Activated CD8-positive, alpha-beta memory T cell treated with anti-CD3 and anti-CD28 coated beads for 4 hours (primary cell): ENCODE measurements at regions not wholly inside any gene's neighbourhood (a gene's known extent, or its start where the extent isn't known, plus 50 kb on each side); places are given as distances from the start of the nearest gene placed in this dataset.
"Not testable (repeated sequence)": the region's sequence is repeated elsewhere in the genome, so short reads cannot be mapped to it uniquely, and the experiment has no call there.

Experiments used
- DNase-seq, 2 donors: peaks; one replicate each; pipeline ENCODE4 v3.0.0-alpha.2; 2020; ENCODE audit warnings: low read depth in 2 of 2

DNA sequence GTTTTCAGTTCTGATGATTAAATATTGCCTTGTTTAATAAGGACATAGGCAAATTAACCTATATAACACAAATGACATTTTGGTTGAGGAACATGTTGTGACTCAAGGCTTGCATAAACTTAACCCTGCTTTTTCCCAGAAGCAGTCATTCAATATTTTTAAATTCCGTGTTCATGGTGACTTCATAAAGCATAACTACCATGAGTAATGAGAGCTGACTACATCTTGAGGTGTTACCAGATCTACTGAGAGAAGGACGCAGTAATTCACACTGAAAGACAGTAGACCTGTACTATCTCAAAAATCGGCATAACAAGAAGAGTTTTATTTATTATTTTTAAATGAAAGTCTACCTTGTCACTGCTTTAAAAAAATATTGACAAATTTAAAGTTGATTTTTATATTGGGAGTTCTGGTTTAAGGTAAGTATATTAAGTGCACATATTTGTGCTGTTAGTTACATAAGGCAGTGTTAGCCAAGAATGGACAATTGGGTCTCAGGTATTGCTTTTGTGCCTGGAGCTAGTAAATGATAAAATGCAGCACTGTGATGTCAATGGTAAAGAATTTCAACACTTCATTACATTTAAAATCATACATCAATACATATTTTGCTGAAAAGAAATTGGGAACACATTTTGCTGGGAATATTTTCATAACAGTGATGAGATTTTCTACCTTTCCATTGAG, 1198.5 kb downstream of the FSCB start:
- no peak for DNase-seq

DNA sequence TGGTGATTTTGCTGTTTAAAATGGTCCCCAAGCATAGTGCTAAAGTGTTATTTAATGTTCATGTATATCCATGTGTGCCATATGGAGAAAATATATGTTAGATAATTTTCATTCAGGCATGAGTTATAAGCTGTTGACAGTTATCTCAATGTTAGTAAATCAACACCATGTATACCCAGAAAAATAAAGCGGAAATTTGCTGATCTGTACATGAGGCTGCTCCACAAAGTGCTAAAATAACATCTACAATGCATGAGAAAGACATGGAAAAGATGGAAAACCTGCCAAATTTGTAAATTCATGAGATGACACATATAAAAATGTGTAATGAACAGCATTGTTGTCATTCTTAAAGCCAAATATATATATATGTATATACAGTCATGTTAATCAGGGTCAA, 1199.2 kb downstream of the FSCB start:
- DNase-seq = no peak

DNA sequence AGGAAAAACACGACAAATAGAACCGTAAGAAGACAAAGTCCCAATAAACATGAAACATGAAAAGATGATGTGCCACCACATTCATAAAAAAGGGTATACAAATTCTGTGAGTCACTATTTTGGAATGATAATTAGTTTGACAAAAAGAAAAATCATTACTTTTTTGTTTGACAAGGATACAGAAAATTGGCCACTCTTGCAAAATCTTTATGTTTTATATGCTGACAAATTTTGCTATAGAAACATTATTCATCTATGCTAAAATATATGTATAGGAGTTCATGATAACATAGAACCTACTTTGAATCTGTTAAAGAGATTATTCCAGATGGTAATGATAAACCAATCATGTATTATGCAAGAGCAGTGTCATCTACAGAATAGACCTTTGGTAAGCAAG, 1201.0 kb downstream of the FSCB start:
- no peak for DNase-seq

DNA sequence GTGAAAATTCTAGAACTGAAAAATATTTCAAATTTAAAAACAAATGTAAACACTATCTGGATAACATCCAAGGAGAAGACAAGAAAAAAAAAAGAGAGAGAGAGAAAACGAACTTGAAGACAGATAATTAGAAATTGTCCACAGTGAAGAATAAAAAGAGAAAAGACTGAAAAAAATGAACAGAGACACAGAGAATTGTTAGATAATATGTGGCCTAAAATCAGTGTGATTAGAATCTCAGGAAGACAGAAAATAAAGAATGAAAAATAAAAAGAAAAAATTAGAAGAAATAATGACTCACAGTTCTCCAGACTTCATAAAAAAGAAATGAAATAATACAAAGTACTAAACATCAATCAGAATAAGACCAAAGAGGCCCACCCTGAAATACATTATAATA, 1209.3 kb downstream of the FSCB start:
- no peak for DNase-seq

DNA sequence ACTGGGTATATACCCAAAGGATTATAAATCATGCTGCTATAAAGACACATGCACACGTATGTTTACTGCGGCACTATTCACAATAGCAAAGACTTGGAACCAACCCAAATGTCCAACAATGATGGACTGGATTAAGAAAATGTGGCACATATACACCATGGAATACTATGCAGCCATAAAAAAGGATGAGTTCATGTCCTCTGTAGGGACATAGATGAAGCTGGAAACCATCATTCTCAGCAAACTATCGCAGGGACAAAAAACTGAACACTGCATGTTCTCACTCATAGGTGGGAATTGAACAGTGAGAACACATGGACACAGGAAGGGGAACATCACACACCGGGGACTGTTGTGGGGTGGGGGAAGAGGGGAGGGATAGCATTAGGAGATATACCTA, 1211.0 kb downstream of the FSCB start:
- not testable (repeated sequence) for DNase-seq

DNA sequence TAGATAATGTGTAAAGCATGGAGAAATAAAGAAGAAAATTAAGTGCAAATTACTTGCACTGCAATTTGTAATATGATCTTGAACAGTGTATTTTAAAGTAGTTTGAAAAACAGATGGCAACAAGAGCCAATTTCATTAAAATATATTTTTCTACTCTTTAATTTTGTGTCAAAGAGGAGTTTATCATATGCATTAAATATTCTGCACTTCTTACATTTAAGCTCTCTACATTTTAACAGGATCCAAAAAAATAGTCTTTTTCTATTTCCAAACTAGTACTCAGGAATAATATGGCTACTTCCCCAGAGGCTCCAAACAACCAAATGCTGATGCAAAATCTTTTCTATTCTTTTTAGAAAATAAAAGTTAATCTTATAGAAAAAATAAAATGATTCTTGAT, 1221.5 kb downstream of the FSCB start:
- DNase-seq = no peak

DNA sequence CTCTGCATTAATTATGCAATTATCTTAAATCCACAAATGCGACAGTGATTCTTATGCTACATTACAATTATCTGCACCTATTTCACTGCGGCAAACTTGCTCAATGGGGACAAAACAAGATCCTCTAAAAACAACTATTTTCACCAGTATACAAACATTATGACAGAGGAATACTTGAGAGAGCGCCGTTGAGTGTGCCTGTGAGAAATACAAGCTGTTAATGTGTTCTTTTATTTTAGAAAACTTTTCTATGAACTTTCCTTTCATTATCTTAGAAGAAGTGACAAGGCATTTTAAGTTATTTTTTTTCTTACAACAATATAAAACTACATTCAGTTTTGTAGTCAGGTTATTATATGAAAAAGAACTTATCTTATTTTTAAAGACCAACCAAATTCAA, 1247.0 kb downstream of the FSCB start:
- no peak for DNase-seq

DNA sequence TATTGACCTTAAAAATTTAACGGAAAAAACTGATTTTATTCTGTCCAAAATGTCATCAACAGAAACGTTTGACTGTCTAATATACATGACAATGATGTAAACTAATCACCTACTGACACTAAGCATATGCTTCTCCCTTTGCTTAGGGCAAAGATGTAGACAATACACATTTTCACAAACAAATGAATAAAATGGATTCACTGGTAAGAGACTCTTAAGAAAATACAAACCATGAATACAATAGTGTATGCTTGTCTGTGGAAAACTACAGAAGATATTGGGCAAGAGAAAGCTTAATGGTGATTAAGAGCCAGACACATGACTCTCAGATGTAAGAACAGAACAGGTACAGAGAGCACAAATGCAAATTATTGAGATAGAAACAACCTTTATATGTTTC, 1248.7 kb downstream of the FSCB start:
- no peak for DNase-seq

DNA sequence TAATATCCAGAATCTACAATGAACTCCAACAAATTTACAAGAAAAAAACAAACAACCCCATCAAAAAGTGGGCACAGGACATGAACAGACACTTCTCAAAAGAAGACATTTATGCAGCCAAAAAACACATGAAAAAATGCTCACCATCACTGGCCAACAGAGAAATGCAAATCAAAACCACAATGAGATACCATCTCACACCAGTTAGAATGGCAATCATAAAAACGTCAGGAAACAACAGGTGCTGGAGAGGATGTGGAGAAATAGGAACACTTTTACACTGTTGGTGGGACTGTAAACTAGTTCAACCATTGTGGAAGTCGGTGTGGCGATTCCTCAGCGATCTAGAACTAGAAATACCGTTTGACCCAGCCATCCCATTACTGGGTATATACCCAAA, 1250.1 kb downstream of the FSCB start:
- not testable (repeated sequence) for DNase-seq

DNA sequence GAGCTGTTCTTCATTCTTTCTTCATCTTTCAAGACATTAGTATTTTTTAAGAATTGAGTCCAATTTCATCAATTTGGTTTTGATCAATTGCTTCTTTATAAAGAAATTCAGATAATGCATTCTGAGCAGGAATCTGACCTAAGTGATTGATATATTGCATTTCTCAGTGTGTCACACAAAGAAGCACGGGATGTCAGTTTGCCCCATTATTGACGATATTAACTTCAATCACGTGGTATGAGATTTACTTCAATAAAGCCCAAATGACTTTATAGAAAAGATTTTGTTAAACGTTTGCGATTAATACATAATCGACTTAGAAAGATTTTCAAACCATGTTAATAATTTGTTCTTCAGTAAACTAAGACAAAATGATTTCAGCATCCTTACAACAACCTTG, 1254.2 kb downstream of the FSCB start:
- DNase-seq = no peak

DNA sequence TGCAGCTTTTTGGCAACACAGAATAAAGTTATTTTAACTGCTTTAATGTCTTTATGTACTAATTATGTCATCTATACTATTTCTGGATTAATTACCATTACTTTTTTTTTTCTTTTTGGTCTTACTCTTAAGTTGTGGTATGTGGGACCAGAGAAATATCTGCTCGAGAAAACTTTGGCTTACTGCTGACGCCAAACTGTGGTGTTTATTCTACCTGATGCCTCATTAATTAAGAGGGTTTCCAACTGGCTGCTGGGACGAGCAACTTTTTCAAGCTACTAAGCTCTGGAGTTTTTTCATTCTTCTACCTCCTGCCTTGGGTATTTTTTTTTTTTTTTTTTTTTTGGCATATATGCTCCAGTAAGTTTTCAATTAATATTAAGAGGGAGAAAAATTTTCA, 1257.5 kb downstream of the FSCB start:
- no peak for DNase-seq

DNA sequence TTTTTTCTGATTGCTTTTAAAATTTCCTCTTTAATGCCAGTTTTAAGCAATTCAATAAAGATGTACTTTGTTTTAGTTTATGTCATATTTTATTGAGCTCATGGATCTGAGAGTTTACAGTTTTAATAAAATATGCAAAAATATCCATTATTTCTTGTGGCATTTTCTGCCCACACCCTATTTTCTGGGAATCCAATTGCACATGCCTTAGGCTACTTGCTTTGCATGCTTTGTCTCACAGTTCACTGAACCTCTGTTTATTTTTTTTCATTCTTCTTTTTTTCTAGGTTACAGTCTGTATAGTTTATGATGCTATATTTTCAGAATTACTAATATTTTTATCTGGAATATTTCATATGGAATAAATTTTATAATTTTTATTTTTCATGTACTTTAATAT, 1258.0 kb downstream of the FSCB start:
- DNase-seq = no peak

DNA sequence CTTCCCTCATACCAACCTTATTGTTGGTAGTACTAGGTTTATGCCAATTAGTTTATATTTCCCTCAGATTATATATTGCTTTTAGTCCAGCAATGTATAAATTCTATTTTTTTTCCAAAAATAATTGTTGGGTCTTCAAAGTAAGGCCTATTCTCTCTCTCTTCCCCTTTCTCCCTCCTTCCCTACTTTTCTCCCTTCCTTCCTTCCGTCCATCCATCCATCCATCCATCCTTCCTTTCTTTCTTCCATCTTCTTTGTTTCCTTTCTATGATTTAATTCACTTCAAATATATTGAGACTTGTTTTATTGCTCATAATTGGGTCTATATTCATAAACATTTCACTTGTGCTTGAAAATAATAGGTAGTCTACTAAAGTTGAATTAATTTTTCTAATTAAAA, 1259.2 kb downstream of the FSCB start:
- DNase-seq = no peak

DNA sequence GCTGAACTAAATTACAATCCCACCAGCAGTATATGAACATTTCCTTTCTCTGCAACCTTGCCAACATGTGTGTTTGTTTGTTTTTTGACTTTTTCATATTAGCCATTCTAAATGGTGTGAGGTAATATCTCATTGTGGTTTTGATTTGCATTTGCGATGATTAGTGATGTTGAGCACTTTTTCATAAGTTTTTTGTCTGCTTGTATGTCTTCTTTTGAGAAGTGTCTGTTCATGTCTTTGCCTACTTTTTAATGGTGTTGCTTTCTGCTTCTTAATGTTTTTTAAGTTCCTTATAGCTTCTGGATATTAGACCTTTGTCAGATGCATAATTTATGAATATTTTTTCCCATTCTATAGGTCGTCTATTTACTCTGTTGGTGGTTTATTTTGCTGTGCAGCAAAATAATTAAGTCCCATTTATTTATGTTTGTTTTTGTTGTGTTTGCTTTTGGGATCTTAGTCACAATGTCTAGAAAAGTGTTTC, 1262.9 kb downstream of the FSCB start:
- DNase-seq = no peak

DNA sequence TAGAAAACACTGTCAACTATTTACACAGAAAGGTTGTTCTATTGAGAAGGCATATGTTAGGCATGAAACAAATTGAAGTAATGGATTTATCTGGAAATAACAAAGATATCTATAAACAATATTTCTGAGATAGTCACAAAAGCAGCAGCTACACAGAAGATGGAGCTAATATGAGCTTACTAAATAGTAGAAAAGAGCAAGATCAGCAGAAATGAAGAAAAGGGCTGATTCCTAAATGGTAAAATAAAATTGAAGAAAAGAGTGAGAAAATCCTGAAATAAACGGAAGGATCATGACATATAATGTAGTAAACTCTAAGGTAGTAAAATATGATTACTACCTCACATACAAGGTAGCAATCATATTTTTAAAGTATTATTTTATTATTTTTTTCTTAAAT, 1263.9 kb downstream of the FSCB start:
- no peak for DNase-seq

DNA sequence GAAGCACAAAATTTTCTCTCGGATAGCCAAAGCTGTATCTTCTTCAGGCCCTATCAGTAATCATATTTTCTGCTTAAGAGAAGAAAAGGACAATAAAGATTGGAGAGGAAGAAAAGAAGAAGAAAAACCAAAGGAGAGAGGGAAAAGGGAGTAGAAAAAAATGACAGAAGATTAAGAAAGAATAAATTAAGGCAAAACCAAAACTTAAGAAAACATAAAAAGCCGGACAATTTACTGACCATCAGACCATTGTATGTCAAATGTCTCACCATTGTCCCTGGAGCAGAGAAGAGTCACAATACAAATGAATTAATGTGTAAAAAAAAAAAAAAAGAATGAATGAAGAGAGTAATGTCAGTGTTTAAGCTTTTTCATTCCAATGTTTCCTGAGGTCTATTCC, 1274.8 kb downstream of the FSCB start:
- DNase-seq = no peak

DNA sequence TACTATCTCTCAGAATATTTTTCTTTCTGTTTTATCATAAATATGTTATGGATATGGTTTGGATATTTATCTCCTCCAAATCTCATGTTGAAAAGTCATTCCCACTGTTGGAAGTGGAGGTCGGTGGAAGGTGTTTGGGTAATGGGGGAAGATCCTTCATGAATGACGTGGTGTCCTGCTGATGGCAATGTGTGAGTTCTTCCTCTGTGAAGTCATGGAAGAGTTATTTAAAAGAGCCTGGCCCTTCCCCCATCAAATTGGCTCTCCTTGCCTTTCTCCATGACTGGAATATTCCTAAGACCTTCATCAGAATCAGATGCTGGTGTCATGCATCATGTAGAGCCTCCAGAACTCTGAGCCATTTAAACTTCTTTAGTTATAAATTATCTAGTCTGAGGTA, 1291.6 kb downstream of the FSCB start:
- no peak for DNase-seq

DNA sequence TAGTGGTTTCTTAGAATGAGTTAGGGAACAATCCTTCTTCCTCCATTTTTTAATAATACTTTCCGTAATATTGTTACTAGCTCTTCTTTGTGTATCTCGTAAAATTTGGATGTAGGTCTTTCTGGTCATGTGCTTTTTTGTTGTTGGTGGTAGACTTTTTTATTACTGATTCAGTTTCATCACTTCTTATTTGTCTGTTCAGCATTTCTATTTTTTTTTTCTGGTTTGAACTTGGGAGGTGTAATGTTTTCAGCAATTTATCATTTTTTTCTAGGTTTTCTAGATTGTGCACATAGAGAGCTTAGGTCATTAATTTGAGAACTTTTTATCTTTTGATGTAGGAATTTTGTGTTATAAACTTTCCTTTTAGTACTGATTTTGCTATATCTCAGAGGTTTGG, 1299.9 kb downstream of the FSCB start:
- DNase-seq = no peak

DNA sequence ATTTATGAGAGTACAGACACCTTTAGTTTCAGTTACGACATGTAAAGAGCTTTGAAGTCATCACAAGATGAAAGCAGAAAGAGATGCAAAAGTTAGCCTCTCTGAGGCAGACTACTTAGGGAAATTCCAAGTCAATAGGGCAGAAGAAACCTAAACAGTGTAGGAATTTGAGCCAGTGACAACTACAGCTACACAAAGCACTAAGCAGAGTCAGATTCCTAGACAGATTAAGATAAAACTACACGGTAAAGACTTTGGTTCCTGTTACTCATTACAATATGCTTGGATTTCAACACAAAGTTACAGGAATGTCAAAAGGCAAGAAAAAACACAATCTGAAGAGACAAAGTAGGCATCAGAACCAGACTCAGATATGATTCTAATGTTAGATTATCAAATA, 1302.3 kb downstream of the FSCB start:
- DNase-seq = no peak

DNA sequence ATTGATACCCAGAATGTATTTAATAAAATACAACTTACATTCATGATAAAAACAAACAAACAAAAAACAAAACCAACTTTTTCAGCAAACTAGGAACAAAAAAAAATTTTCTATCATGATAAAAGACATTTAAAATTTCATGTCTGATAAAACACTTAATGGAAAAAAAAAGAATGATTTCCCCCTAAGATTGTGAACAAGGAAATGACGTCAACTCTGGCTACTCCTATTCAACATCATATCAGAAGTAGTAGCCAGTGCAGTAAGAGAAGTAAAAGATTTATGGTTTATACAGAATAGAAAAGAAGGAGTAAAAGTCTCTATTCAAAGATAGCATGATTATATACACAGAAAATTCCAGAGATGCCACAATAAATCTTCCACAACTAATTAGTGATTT, 1306.6 kb downstream of the FSCB start:
- no peak for DNase-seq

DNA sequence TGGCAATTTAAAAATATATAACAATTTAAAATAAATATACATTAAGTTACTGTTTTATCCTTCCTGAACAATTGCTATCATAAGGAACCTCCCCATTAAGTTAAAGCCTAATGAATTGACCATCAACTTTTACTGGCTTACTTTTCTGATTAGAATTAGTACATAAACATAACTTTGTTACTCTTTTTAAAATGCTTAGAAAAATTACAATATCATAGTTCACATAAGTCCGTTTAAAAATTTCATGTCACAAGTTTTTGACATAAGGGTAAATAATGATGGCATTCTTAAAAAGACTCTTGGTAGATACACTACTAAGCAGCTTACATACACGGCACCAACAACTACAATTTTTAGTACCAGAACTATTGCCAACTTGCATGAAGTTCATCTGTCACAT, 1308.6 kb downstream of the FSCB start:
- DNase-seq = no peak

DNA sequence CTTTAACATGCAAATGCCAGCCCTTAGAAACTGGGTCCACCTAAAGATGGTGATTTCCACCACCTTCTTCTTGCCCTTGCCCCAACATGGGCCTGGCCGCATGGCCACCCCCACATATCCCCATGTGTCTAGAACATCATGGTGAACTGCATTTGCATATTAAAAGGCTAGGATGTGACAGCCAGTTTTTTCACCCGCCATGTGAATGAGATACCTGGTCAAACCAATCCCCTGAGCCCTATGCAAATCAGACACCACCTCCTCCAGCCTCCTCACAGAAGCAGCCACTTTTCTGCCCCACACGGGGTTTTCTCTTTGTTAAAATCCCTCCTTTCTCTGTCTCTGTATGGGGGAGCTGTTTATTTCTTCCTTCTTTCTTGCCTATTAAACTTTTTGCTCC, 1322.5 kb downstream of the FSCB start:
- DNase-seq = no peak

DNA sequence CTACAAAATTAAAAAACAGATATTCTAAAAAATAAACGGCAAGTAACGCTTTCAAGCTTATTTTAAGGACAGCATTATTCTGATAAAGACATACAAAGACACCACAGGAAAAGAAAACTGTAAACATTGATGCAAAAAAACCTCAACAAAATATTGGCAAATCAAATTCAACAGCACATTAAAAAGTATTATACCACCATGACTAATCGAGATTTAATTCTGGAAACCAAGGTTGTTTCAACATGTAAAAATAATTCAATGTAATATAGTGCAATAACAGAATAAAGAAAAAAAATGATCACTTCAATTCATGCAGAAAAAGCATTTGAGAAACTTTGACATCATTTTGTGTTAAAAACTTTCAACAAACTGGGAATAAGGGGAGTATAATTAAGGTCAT, 1323.2 kb downstream of the FSCB start:
- DNase-seq = no peak

DNA sequence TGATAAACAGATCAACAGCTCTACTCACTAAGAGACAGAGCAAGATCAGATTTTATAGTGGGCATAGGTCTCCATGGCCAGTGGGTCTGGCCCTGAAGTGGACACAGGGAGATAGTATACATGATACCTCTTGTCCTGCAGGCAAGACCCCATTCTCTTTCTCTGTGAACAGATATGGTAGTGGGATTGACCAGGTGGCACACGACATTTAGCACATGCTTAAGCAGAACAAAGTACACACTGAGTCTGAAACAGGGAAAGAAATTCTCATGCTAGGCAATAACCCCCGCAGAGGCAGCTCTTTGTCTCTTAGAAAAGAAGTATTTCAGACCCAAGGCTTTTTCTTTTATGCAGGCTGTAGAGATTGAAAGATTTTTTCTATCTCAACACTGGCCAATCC, 1331.2 kb downstream of the FSCB start:
- no peak for DNase-seq
